ENCODE measurements at regions not wholly inside any gene's neighbourhood (a gene's known extent, or its start where the extent isn't known, plus 50 kb on each side); places are given as distances from the start of the nearest gene placed in this dataset.

DNA sequence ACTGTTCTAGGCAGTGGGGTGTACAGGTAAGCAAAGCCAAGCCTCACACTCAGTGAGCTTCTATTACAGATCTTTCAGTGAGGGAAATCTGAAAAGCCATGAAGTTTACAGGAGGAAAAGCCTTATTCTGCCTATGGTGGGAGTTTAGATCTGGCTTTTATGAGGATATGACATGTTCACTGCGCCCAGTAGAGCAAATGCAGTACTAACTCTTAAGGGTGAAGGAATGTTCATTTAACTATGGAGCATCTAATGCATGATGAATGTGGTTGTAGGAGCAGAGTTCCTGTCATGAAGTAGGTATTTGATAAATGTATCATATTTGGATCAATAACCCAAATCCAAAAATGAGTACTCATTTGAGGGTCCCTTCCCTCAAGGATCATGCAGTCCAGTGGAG lies 230.2 kb upstream of the PAPPA start:
- no peak for TF ChIP-seq CTCF (IDR thresholded peaks at IDR 0.05; ENCODE audit: low read depth, low read length, missing input control)
- no peak for TF ChIP-seq EGR1 (IDR thresholded peaks at IDR 0.05; ENCODE audit: low read depth in 2 of 2)
- no peak for TF ChIP-seq TAF1 (conservative IDR thresholded peaks at IDR 0.05)
- TF ChIP-seq ATF3 (IDR thresholded peaks at IDR 0.05): no peak

All from liver (tissue), 3 donors.